MG63 (cell line): ENCODE measurements at regions not wholly inside any gene's neighbourhood (a gene's known extent, or its start where the extent isn't known, plus 50 kb on each side); places are given as distances from the start of the nearest gene placed in this dataset.
"Not testable (repeated sequence)": the region's sequence is repeated elsewhere in the genome, so short reads cannot be mapped to it uniquely, and the experiment has no call there.

Experiments used
- DNase-seq: peaks from one replicate; pipeline ENCODE4 v3.0.0-alpha.2; 2020
- H3K27me3 ChIP-seq: fragments of 250-450 bp; sonication (Bioruptor Pico); 2 replicates; pipeline ENCODE4 v1.5.1; 2020; ENCODE audit warnings: mild to moderate bottlenecking, moderate library complexity
- H3K36me3 ChIP-seq: fragments of 250-450 bp; sonication (Bioruptor Pico); 2 replicates; pipeline ENCODE4 v1.5.1; 2020; ENCODE audit warnings: mild to moderate bottlenecking, moderate library complexity
- H3K4me3 ChIP-seq: fragments of 250-450 bp; sonication (Bioruptor Pico); 2 replicates; pipeline ENCODE4 v1.5.1; 2020; ENCODE audit warnings: mild to moderate bottlenecking, moderate library complexity
- H3K9me3 ChIP-seq: fragments of 250-450 bp; sonication (Bioruptor Pico); 2 replicates; pipeline ENCODE4 v1.5.1; 2020; ENCODE audit warnings: mild to moderate bottlenecking, moderate library complexity

- no peaks in the 10 kb centered on the region for H3K9me3 ChIP-seq
- no peak for DNase-seq
- no peak overlapping the region for H3K4me3 ChIP-seq
- H3K27me3 ChIP-seq = no peaks in the 10 kb centered on the region; the same call in 1 of the 2 replicates
- no peaks in the 10 kb centered on the region for H3K36me3 ChIP-seq
Observed at GRCh38 chr2:38466409-38466808, 89.3 kb upstream of the ATL2 start.

GRCh38 chr2:38465789-38466127, 88.7 kb upstream of the ATL2 start:
- H3K27me3 ChIP-seq = no peaks in the 10 kb centered on the region; the same call in 1 of the 2 replicates
- no peak overlapping the region for H3K4me3 ChIP-seq
- no peaks in the 10 kb centered on the region for H3K36me3 ChIP-seq
- peak; percentile 14 for DNase-seq
- H3K9me3 ChIP-seq = no peaks in the 10 kb centered on the region

- no peak overlapping the region for H3K4me3 ChIP-seq
- H3K36me3 ChIP-seq = no peaks in the 10 kb centered on the region
- no peak for DNase-seq
- no peaks in the 10 kb centered on the region; the same call in 1 of the 2 replicates for H3K27me3 ChIP-seq
- H3K9me3 ChIP-seq = no peaks in the 10 kb centered on the region
Observed at GRCh38 chr2:38464971-38465788, 88.1 kb upstream of the ATL2 start.

- no peak for DNase-seq
- no peaks in the 10 kb centered on the region for H3K27me3 ChIP-seq
- no peak overlapping the region for H3K4me3 ChIP-seq
- no peaks in the 10 kb centered on the region for H3K36me3 ChIP-seq
- H3K9me3 ChIP-seq = no peaks in the 10 kb centered on the region
Observed at GRCh38 chr2:38463752-38464151, 86.7 kb upstream of the ATL2 start.

- DNase-seq = peak; percentile 80
- H3K4me3 ChIP-seq = no peak overlapping the region
- 0 out of 2 replicates have a peak, but pooled peaks cover 3% of the 10 kb centered on the region for H3K27me3 ChIP-seq
Observed at GRCh38 chr2:38462121-38462661, 85.1 kb upstream of the ATL2 start.

GRCh38 chr2:38461470-38461869, 84.4 kb upstream of the ATL2 start:
- Histone ChIP-seq H3K27me3 (0 out of 2 replicates have a peak, but pooled peaks cover 3% of the 10 kb centered on the region), H3K4me3 (no peak overlapping the region), H3K36me3 (no peaks in the 10 kb centered on the region), H3K9me3 (no peaks in the 10 kb centered on the region)
- no peak for DNase-seq

More at GRCh38 chr2:38462121-38462661, 85.1 kb upstream of the ATL2 start:
- H3K9me3 ChIP-seq = no peaks in the 10 kb centered on the region
- H3K36me3 ChIP-seq = no peaks in the 10 kb centered on the region

- H3K9me3 ChIP-seq = no peaks in the 10 kb centered on the region
- no peak for DNase-seq
- no peaks in the 10 kb centered on the region for H3K36me3 ChIP-seq
- 0 out of 2 replicates have a peak, but pooled peaks cover 3% of the 10 kb centered on the region for H3K27me3 ChIP-seq
- H3K4me3 ChIP-seq = no peak overlapping the region
Observed at GRCh38 chr2:38460313-38460712, 83.2 kb upstream of the ATL2 start.

GRCh38 chr2:38454081-38454480, 77.0 kb upstream of the ATL2 start:
- peaks cover 10% of the 10 kb centered on the region for H3K27me3 ChIP-seq

GRCh38 chr2:38451778-38452177, 74.7 kb upstream of the ATL2 start:
- H3K9me3 ChIP-seq, DNase-seq, H3K36me3 ChIP-seq, H3K4me3 ChIP-seq: not testable (repeated sequence)
- peaks cover 20% of the 10 kb centered on the region for H3K27me3 ChIP-seq

More at GRCh38 chr2:38454081-38454480, 77.0 kb upstream of the ATL2 start:
- Histone ChIP-seq H3K9me3 (no peaks in the 10 kb centered on the region), H3K4me3 (no peak overlapping the region), H3K36me3 (no peaks in the 10 kb centered on the region)
- no peak for DNase-seq

- Histone ChIP-seq H3K9me3 (no peaks in the 10 kb centered on the region), H3K27me3 (peaks cover 33% of the 10 kb centered on the region), H3K4me3 (no peak overlapping the region), H3K36me3 (no peaks in the 10 kb centered on the region)
- no peak for DNase-seq
Observed at GRCh38 chr2:38450509-38450908, 73.4 kb upstream of the ATL2 start.

- Histone ChIP-seq H3K36me3 (no peaks in the 10 kb centered on the region), H3K9me3 (no peaks in the 10 kb centered on the region), H3K4me3 (no peak overlapping the region), H3K27me3 (peaks cover 34% of the 10 kb centered on the region)
- no peak for DNase-seq
Observed at GRCh38 chr2:38448692-38449410, 71.8 kb upstream of the ATL2 start.

GRCh38 chr2:38446906-38447561, 70.0 kb upstream of the ATL2 start:
- Histone ChIP-seq H3K36me3 (no peaks in the 10 kb centered on the region), H3K9me3 (no peaks in the 10 kb centered on the region), H3K4me3 (no peak overlapping the region), H3K27me3 (peaks cover 34% of the 10 kb centered on the region)
- no peak for DNase-seq

GRCh38 chr2:38446418-38446817, 69.3 kb upstream of the ATL2 start:
- Histone ChIP-seq H3K36me3 (no peaks in the 10 kb centered on the region), H3K9me3 (no peaks in the 10 kb centered on the region), H3K27me3 (peaks cover 36% of the 10 kb centered on the region), H3K4me3 (no peak overlapping the region)
- no peak for DNase-seq

- Histone ChIP-seq H3K4me3 (no peak overlapping the region), H3K36me3 (no peaks in the 10 kb centered on the region), H3K9me3 (no peaks in the 10 kb centered on the region), H3K27me3 (peaks cover 40% of the 10 kb centered on the region)
- peak; percentile 81 for DNase-seq
Observed at GRCh38 chr2:38444247-38444646, 67.2 kb upstream of the ATL2 start.

- Histone ChIP-seq H3K27me3 (peaks cover 42% of the 10 kb centered on the region), H3K4me3 (no peak overlapping the region)
- DNase-seq = peak; percentile 92
Observed at GRCh38 chr2:38442643-38443541, 65.8 kb upstream of the ATL2 start.

GRCh38 chr2:38441346-38441745, 64.3 kb upstream of the ATL2 start:
- H3K4me3 ChIP-seq = no peak overlapping the region
- no peaks in the 10 kb centered on the region for H3K9me3 ChIP-seq
- H3K36me3 ChIP-seq = no peaks in the 10 kb centered on the region

More at GRCh38 chr2:38442643-38443541, 65.8 kb upstream of the ATL2 start:
- Histone ChIP-seq H3K36me3 (no peaks in the 10 kb centered on the region), H3K9me3 (no peaks in the 10 kb centered on the region)

More at GRCh38 chr2:38441346-38441745, 64.3 kb upstream of the ATL2 start:
- no peak for DNase-seq
- peaks cover 26% of the 10 kb centered on the region for H3K27me3 ChIP-seq
